Spleen (tissue), 11 donors: ENCODE measurements at regions not wholly inside any gene's neighbourhood (a gene's known extent, or its start where the extent isn't known, plus 50 kb on each side); places are given as distances from the start of the nearest gene placed in this dataset.
"Not testable (repeated sequence)": the region's sequence is repeated elsewhere in the genome, so short reads cannot be mapped to it uniquely, and the experiment has no call there.

Experiments used
- DNase-seq: peaks from one replicate; pipeline ENCODE4 v3.0.0-alpha.2; 2020
- H3K27ac ChIP-seq, 8 donors: fragments of 200-600 bp; sonication (generic) in 7 of 8; 1 replicate in 4 of 8; 2 replicates in 4 of 8; pipeline versions ENCODE4 v1.5.0 to v1.8.0; 2016 to 2021; ENCODE audit warnings: inconsistent platforms in 4 of 8, mild to moderate bottlenecking in 4 of 8, moderate library complexity in 1 of 8
- H3K27me3 ChIP-seq, 7 donors: fragments of 200-600 bp; sonication (generic) in 6 of 7; replicated peaks in 1 of 7; 1 replicate in 4 of 7; 2 replicates in 3 of 7; pipeline versions ENCODE4 v1.5.0 to v1.8.0; 2016 to 2021; ENCODE audit warnings: inconsistent platforms in 3 of 7, mild to moderate bottlenecking in 1 of 7
- H3K36me3 ChIP-seq, 6 donors: fragments of 200-600 bp; sonication (generic) in 5 of 6; 1 replicate in 4 of 6; 2 replicates in 2 of 6; pipeline versions ENCODE4 v1.5.0 to v1.8.0; 2016 to 2021; ENCODE audit warnings: inconsistent platforms in 2 of 6
- H3K4me1 ChIP-seq, 6 donors: fragments of 200-600 bp; sonication (generic) in 5 of 6; 1 replicate in 3 of 6; 2 replicates in 3 of 6; pipeline versions ENCODE4 v1.5.0 to v1.8.0; 2016 to 2021; ENCODE audit warnings: inconsistent platforms in 3 of 6
- H3K4me3 ChIP-seq, 8 donors: fragments of 200-600 bp; sonication (generic) in 7 of 8; 1 replicate in 4 of 8; 2 replicates in 4 of 8; pipeline versions ENCODE4 v1.5.0 to v1.8.0; 2016 to 2021; ENCODE audit warnings: inconsistent platforms in 4 of 8, mild to moderate bottlenecking in 4 of 8, moderate library complexity in 2 of 8
- H3K9me3 ChIP-seq, 8 donors: fragments of 200-600 bp; sonication (generic) in 7 of 8; 1 replicate in 4 of 8; 2 replicates in 4 of 8; pipeline versions ENCODE4 v1.5.0 to v1.8.0; 2016 to 2021; ENCODE audit warnings: inconsistent platforms in 4 of 8
- POLR2A ChIP-seq, 3 donors: fragments of 450-650 bp; IDR thresholded peaks; one replicate each; pipeline ENCODE4 v1.5.1; 2017; ENCODE audit warnings: antibody characterized with exemption in 3 of 3, mild to moderate bottlenecking in 1 of 3
- POLR2AphosphoS5 ChIP-seq, 3 donors: sonication (generic); formaldehyde crosslinking; IDR thresholded peaks; one replicate each; pipeline ENCODE4 v1.5.1; 2017; ENCODE audit warnings: antibody characterized with exemption in 3 of 3
- WGBS, 5 donors: extraction: QIAGEN DNeasy Blood & Tissue Kit in 3 of 5; methylation state at CpG; one replicate each; pipeline versions ENCODE4 v1.1.5 to v1.1.7; 2013 to 2018; 5-methylcytosine and 5-hydroxymethylcytosine counted together
- intact Hi-C: fragments of 100-400 bp; cut with DNase I; formaldehyde crosslinking; loops from one replicate; pipeline ENCODE4 v1.15.0; 2023; ENCODE audit warnings: low total_unique reads
- TF ChIP-seq, protein P1 (sequence below), 11 experiments: fragments of 200-600 bp in 7 of 11; fragments of 450-650 bp in 4 of 11; sonication (generic) in 4 of 11; IDR thresholded peaks in 8 of 11; conservative IDR thresholded peaks in 3 of 11; 1 replicate in 7 of 11; 2 replicates in 4 of 11; pipeline versions ENCODE4 v1.4.0 to v1.8.0; 2016 to 2021; ENCODE audit warnings: antibody characterized with exemption in 11 of 11, inconsistent platforms in 4 of 11, mild to moderate bottlenecking in 1 of 11
- donor health status: healthy with polysubstance abuse.
- donor health status: DM: no; HTN: no; CAD: no; lungs with moderate emphysema.
- donor health status: DM: no; HTN: no; CAD: no.
- donor health status: Bipolar disorder and iron deficiency.
- donor health status: healthy.
- donor health status: DM: no; HTN: no; CAD: no.
- donor health status: DM: yes; HTN: yes; CAD: no.

DNA sequence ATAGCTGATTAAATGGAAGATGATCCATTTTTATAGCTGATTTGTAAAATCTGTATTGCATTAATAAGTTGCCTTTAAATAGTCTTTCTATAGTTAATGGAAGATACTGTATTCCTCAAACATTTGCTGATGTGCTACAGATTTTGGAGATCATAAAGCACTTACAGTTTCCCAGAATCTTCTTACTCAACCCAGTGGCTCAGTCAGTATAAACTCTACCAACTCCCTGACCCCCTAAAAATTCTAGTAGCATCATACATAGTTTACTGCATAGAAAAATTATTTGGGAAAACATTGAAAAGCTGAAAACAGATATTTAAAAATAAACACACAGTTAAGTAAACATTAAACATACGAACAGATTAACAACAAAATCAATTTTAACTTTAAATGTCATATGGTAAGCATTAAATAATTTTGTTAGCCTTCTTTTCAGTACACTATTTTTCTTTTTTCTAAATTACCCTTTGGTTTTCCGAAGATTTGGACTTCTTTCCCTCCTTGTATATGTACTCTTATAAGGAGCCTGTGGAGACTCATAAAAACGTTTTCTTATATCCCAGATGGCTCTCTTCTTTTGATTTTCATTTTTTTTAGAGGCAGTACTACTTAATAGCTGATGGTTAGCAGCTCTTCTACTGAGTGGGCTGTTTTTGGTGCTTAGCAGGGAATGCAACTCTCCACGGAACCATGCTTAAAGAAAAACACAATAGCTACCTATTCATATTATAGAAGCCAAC, 62.7 kb upstream of the BMP5 start:
- intact Hi-C loops: no loop called here
- H3K9me3 ChIP-seq: no peaks in the 10 kb centered on the region
- no peaks in the 10 kb centered on the region for H3K4me1 ChIP-seq
- TF ChIP-seq POLR2AphosphoS5 (IDR thresholded peaks at IDR 0.05) (no peak), POLR2A (IDR thresholded peaks at IDR 0.05) (no peak)
- TF ChIP-seq, protein P1, sequence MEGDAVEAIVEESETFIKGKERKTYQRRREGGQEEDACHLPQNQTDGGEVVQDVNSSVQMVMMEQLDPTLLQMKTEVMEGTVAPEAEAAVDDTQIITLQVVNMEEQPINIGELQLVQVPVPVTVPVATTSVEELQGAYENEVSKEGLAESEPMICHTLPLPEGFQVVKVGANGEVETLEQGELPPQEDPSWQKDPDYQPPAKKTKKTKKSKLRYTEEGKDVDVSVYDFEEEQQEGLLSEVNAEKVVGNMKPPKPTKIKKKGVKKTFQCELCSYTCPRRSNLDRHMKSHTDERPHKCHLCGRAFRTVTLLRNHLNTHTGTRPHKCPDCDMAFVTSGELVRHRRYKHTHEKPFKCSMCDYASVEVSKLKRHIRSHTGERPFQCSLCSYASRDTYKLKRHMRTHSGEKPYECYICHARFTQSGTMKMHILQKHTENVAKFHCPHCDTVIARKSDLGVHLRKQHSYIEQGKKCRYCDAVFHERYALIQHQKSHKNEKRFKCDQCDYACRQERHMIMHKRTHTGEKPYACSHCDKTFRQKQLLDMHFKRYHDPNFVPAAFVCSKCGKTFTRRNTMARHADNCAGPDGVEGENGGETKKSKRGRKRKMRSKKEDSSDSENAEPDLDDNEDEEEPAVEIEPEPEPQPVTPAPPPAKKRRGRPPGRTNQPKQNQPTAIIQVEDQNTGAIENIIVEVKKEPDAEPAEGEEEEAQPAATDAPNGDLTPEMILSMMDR (IDR thresholded peaks at IDR 0.05 in 8 of 11, conservative IDR thresholded peaks at IDR 0.05 in 3 of 11): no peak
- no peak for DNase-seq
- no peak overlapping the region for H3K27ac ChIP-seq
- no peaks in the 10 kb centered on the region for H3K36me3 ChIP-seq
- 58 to 73% (median 62%) methylated on average over 4 of the region's 4 CpGs for WGBS, 5 donors
- H3K27me3 ChIP-seq: no peaks in the 10 kb centered on the region
- H3K4me3 ChIP-seq: no peak overlapping the region

DNA sequence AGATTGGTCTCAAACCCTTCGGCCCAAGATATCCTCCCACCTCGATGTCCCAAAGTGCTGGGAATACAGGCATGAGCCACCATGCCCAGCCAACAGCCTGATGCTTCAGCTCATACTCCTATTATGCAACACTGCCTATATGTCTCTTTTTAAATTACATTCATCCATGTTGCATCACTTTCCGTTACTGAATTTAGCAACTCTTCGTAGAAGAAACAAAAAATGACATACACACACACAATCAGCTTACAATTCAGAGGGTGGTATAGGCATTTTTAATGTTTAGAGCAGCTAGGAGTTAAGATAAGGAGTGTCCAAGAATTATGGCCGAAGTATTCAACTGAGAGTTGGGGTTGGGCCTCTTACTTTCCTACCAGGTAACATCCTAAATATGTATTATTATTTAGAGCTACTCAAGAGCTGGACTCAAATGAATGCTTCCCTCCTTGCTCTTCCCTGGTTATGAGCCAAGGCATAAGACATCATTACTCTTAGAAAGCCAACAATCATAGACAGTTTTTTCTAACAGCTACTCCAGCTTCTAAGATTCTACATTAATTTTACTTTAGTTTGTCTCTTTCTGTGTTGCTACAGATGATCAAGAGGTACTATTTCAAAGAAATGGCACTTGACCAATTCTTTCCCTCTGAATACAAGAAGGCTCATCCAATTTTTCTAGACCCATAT, 62.0 kb upstream of the BMP5 start:
- no peaks in the 10 kb centered on the region for H3K36me3 ChIP-seq
- no peak overlapping the region for H3K27ac ChIP-seq
- WGBS, 5 donors: 61 to 91% (median 78%) methylated on average over 5 of the region's 5 CpGs
- TF ChIP-seq, protein P1 (IDR thresholded peaks at IDR 0.05 in 8 of 11, conservative IDR thresholded peaks at IDR 0.05 in 3 of 11): no peak
- no peak for TF ChIP-seq POLR2A (IDR thresholded peaks at IDR 0.05)
- no peak for TF ChIP-seq POLR2AphosphoS5 (IDR thresholded peaks at IDR 0.05)
- H3K9me3 ChIP-seq: no peaks in the 10 kb centered on the region
- no peaks in the 10 kb centered on the region for H3K27me3 ChIP-seq
- no peaks in the 10 kb centered on the region for H3K4me1 ChIP-seq
- DNase-seq: no peak
- intact Hi-C loops: no loop called here
- no peak overlapping the region for H3K4me3 ChIP-seq

DNA sequence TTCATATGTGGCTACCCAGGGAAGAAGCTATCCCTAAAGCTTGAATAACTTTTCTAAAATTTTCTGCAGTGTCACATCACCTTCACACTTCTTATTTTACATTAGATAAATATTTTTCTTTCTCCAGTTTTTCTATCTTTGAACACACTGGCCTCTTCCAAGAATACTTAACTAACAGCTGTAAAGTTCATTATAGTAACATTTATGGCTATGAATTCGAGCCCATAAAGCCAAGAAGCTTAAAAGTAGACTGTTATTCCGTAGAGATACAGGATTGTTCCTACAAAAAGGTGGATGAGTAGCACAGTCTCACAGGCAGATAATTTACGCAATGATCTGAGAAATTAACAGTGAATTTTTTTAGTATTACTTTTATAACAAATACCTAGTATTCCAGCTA, 55.7 kb upstream of the BMP5 start:
- TF ChIP-seq POLR2A (IDR thresholded peaks at IDR 0.05) (no peak), POLR2AphosphoS5 (IDR thresholded peaks at IDR 0.05) (no peak)
- TF ChIP-seq, protein P1 (IDR thresholded peaks at IDR 0.05 in 8 of 11, conservative IDR thresholded peaks at IDR 0.05 in 3 of 11): no peak
- no peaks in the 10 kb centered on the region for H3K36me3 ChIP-seq
- intact Hi-C loops: no loop called here
- H3K4me3 ChIP-seq: no peak overlapping the region
- 61 to 75% (median 66%) methylated on average over 3 of the region's 3 CpGs for WGBS, 5 donors
- peaks cover 0 to 15% (median 0%) of the 10 kb centered on the region in 8 donors for H3K9me3 ChIP-seq
- no peak for DNase-seq
- H3K27ac ChIP-seq: no peak overlapping the region
- H3K27me3 ChIP-seq: no peaks in the 10 kb centered on the region
- H3K4me1 ChIP-seq: no peaks in the 10 kb centered on the region

DNA sequence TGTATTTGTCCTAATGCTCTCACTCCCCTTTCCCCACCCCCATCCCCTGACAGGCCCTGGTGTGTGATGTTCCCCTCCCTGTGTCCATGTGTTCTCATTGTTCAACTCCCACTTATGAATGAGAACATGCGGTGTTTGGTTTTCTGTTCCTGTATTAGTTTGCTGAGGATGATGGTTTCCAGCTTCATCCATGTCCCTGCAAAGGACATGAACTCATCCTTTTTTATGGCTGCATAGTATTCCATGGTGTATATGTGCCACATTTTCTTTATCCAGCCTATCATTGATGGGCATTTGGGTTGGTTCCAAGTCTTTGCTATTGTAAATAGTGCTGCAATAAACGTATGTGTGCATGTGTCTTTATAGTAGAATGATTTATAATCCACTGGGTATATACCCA, 52.3 kb upstream of the BMP5 start:
- H3K4me3 ChIP-seq, DNase-seq, intact Hi-C loops, H3K27me3 ChIP-seq, H3K27ac ChIP-seq, H3K4me1 ChIP-seq, H3K36me3 ChIP-seq: not testable (repeated sequence)
- 72 to 81% (median 80%) methylated on average over 2 of the region's 2 CpGs for WGBS, 5 donors
- H3K9me3 ChIP-seq: peaks cover 0 to 16% (median 2%) of the 10 kb centered on the region in 8 donors
